NCI-H82 treated with DMSO at 0.1 percent for 48 hours (cell line): ENCODE measurements at regions not wholly inside any gene's neighbourhood (a gene's known extent, or its start where the extent isn't known, plus 50 kb on each side); places are given as distances from the start of the nearest gene placed in this dataset.

Experiments used
- DNase-seq: peaks from one replicate; lab custom pipeline; 2025; ENCODE audit not compliant: unreplicated experiment; lab: John Stamatoyannopoulos, UW

DNA sequence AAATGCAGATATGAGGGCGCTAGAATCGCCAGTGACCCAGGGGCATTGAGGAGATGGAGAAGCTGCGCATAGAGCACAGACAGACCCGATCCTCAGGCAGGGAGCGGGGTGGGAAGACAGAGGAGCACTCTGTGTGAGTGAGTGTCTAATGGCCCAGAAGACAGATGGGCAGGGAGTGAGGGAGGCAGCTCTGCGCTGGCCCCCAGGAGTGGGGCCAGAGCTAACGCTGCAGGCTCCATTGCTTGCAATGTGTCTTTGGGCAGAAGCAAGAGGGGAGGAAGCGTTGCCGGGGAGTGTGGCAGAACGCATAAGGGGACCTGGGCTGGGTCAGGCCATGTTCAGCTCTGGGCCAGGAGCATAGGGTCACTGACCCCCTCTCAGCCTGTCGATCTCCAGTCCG lies 207.0 kb downstream of the TBXT start:
- DNase-seq: no peak

GRCh38 chr6:165959627-165960026 lies 208.0 kb downstream of the TBXT start:
- no peak for DNase-seq

DNA sequence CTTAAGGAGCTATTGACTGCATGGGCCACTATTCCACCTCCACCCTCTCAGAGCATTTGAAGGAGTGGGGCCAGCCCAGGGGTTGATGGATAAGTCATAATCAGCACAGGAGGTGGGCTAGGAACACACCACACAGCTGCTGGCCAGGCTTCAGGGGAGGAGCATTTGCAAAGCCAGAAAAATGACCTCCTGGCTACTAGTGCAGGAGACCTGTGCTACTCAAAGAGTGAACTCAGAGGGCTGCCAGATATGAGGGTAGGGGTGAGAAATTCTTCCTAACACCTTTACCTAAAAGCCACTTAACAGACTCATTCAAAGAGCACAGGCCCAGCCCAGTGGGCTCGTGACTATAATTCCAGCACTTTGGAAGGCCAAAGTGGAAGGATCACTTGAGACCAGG lies 210.8 kb downstream of the TBXT start:
- no peak for DNase-seq

DNA sequence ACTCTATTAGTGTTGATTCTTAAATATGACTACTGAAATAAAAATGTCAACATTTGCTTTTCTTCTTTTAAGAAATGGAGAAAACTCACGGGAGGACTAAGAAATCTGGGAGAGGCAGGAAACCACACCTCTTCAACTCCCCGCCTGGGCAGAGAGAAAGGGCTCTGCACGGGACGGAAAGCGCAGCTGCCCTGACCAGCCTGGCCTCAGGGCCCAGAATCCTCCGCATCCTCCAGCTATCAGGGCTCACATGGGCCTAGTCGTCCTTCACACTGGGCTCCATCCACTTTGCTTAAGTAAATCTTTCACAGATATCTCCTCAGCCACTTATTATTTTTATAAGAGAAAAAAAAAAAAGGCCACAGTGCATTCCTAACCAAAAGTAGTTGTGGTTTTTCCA lies 215.1 kb downstream of the TBXT start:
- no peak for DNase-seq

- DNase-seq: no peak
These were observed 217.3 kb downstream of the TBXT start for GRCh38 chr6:165950316-165950715.

- DNase-seq: no peak
These were observed 218.3 kb downstream of the TBXT start for GRCh38 chr6:165949324-165949723.

DNA sequence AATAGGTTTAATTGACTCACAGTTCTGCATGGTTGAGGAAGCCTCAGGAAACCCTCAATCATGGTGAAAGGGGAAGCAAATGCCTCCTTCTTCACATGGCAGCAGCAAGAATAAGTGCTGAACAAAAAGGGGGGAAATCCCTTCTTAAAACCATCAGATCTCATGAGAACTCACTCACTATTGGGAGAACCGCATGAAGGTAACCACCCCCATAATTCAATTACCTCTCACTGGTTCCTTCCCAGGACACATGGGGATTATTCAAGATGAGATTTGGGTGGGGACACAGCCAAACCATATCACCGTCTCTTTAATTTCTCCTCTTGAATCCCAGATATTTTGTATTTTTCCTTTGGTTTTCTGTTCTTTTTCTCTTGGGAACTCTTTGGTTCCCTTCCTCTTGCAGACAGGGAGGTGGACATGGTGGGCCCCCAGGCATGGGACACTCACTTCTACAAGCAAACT lies 223.6 kb downstream of the TBXT start:
- DNase-seq: no peak

DNA sequence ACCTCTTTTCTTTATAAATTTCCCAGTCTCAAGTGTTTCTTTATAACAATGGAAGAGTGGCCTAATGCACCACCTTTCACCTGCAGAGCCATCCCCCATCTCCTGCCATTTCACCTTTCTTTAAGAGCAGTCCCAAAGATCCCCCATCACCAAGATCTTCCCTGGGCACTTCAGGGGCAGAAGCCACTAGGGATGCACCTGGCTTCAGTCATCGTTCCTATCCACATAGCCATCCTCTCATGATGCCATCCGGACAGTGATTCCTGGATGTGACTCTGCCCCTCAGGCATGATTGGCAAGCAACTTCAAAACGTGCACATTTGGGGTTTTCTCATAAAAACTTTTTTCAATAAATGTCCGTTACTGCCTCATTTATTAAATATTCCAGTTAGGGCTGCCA lies 225.9 kb downstream of the TBXT start:
- DNase-seq: no peak

DNA sequence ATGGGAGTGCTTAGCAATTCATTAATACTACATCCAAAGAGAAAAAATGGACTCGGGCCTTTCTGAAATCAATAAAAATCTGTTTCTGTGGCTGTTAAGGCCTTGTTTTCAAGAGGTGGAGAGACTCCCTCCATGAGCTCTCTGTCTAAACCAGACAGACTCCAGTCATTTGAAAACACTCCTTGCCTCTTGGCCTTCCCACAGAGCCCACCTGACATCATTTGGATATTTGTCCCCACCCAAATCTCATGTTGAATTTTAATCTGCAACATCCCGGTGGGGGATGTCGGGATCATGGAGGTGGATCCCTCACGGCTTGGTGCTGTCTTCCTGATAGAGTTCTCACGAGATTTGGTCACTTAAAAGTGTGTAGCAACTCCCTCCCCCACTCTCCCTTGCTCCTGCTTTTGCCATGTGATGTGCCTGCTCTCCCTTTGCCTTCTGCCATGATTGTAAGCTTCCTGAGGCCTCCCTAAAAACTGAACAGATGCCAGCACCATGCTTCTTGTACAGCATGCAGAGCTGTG lies 226.3 kb downstream of the TBXT start:
- DNase-seq: no peak

DNA sequence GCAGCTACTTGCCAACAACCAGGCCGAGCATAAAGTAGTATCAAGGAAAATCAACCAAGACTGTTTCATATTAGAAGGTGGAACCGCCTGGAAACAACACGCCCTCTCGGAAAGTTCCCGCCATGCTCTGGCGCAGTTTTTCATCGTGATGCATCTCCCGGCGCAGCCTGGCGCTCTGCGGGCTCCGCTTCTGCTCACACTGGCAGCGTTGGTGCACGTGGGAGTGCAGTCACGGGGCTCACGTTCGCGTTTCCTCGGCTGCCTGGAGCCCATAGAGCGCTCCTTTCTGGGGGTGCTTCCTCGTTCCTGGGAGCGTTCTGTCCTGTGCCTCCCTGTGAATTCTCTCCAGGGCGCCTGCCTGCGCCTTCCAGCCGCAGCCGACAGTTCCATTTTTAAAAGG lies 227.3 kb downstream of the TBXT start:
- no peak for DNase-seq

DNA sequence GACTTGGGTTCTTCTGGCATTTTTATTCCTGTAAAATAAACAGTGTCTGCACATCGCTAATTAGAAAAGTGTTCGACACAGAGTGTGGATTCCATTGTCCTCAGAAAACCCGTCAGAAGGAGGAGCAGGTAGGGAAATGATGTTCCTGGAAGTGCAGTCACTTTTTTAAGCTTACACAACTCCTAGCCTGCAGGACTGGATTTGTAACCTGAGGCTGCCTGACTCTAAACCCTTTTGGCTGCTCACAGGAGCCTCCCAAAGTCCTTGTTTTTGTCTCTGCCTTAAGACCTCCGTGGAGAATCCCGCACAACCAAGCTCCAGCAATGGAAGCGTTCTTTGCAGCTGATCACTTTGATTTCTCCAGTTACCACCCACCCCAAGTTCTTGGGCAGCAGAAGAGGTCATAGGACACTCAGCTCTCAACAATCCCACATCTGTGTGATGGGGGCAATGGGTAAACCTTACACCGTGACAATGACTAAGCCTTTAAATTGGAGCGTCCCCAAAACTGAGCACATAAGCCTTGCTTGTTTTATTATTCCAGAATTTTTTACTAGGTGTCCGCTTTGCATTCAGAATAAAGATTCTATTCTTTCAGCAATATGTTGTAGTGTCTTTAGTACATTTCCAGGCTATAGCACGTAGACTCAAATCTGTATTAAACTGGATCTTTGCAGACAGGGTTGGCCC lies 227.9 kb downstream of the TBXT start:
- no peak for DNase-seq

DNA sequence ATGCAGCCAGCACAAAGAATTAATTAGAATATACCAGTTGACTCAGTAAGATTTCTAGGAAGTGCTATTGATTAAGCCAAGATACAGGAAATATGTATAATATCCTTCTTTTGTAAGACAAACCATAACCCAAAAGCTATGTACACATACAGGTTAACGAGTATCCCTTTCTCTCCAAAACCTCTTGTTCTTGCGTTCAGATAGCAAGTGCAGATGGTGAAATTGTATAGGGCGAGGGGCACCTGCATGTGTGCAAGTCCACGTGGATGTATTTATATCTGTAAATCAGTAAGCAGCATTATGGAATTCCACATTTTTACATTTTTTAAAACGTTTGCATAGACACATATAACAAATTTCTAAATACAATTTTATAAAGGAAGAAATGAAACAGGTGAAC lies 228.6 kb downstream of the TBXT start:
- DNase-seq: no peak

- DNase-seq: no peak
These were observed 229.9 kb downstream of the TBXT start for GRCh38 chr6:165937564-165938358.

DNA sequence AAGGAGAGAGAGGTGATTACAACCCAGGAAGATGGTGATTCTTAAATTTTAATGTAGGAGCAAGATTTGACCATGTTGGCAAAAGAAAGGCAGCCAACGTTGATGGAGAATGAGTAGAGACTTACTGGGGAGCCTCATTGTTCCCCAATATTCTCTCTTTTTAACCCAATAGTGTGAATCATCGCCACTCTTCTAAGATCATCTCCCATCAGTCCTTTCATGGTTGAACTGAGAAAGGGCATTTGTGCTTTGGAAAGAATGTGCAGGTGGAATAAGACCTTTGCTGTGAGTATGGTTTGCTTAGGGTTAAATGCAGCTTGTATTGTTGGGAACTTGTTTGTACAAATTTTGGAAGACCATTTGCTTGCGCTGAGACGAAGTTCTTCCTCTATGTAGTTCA lies 231.0 kb downstream of the TBXT start:
- no peak for DNase-seq

DNA sequence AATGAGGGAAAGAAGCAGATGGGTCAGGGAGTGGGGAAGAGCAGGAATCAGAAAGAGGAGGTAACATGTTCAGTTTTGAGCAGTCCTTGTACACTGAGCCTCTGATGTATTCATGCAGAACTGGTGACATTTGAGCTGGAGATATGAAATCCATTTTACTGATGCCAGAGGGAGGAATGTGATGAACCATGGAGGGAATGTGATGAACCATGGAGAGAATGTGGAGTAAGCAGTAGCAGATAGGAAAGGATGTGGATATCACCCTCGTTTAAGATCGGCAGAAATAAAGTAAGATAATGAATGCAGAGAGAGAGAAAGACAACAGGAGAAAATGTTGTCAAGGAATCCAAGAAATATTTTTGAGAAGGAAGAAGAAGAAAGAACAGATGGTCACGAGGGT lies 231.6 kb downstream of the TBXT start:
- no peak for DNase-seq

DNA sequence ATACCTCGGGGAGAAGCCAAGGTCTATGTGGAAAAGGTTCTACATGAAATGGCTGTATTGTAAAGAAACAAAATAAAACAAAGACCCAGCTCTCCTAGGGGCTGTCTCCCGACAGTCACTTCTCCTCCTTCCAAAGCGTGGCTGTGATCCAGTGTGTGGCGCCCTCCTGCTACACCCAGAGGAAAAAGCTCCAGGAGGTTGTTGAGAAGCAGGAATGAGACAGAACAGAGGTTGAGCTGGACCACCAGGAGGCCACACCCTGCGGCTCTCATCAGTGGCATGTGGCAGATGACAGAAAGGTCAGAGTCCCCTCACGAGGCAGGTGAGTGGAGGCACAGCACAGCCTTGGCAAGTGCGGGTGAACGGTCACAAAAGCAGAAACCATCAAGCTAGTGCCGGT lies 236.0 kb downstream of the TBXT start:
- DNase-seq: no peak

DNA sequence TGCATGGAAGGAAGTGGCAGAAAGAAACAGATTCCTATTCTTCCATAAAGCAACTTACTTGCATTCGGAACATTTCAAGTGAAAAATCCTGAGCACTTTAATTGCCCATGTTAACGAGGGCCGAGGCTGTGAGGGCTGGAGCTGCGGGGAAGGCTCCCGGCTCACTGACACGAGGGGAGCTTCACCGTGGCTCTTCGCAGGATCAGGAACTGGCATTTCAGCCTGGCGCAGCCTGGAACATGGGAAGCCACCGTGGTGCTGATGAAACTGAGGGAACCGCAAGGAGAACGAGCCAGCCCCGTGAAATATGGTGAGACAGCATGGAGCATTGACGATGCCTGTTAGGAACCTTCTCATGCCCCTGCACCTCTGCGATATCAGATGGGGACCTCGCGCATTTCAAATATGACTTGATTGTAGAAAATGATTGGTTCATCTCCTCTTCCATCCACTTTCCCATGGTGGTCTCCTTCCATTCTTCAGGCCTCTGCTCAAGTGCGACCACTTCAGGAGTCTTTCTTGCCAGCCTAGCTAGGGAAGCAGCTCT lies 236.9 kb downstream of the TBXT start:
- no peak for DNase-seq

- no peak for DNase-seq
These were observed 238.0 kb downstream of the TBXT start for GRCh38 chr6:165929607-165930006.

DNA sequence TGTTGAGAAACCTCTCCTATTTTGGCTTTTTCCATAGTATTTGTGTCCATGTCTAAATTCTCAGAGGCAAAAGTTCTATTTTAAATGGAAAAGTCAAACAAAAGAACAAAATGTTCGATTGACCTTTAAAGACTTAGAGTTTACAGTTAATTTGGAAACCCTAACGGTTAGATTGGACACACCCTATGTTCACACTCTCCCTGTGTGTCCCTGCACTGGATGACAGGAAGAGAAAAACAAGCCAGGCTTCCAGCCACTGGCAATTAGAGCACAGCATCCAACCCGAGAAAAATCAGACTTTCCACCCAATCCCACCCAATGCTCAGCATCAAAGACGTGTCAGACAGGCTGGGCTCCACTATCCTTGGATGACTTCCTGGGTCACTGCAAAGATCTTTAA lies 241.3 kb downstream of the TBXT start:
- DNase-seq: no peak

DNA sequence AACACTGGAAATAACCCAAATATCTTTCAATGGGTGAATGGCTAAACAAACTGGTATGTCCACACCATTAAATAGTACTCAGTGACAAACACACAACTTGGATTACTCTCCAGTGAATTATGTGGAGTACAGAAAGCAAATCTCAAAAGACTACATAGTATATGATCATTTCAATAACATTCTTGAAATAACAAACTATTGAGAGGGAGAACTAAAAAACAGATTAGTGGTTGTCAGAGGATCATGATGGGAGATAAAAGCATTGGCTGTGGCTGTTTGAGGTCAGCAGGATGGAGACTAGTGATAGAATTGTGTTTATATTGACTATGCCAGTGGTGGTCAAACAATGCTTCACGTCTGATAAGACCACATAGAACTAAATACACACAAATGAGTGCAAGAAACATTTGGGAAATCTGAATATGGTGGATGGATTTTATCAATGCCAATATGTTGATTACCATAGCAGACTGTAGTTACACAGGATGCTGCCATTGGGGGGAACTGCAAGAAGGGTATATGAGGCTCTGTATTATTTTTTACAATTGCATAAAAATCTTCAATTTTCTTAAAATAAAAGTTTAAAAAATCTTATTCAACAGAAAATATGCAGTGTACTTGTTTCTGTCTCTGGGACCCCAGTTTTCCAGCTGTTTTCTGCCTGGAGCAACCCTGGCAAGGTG lies 242.0 kb downstream of the TBXT start:
- DNase-seq: no peak

DNA sequence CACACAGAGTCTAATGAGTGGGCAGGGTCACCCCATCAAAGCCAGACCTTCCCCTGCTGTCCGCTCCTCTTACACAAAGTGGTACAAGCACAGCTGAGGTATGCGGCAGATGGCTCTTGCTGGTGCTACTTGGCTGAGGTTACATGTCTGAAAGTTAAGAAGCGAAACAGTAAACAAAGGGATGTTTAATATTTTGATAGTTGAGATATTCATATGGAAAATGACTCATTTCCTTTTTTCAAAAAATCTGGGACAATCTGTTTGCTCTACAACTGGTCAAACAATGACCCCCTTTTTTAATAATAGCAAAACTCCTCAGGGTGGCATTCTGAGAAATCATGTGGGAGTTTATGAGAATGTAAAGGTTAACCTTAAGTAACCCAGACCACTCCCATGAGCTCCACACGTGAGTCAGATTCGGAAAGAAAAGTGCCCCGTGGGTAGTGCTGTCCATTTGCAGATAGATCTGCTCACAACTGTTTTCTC lies 245.3 kb downstream of the TBXT start:
- no peak for DNase-seq
